ENCODE measurements at regions not wholly inside any gene's neighbourhood (a gene's known extent, or its start where the extent isn't known, plus 50 kb on each side); places are given as distances from the start of the nearest gene placed in this dataset.

DNA sequence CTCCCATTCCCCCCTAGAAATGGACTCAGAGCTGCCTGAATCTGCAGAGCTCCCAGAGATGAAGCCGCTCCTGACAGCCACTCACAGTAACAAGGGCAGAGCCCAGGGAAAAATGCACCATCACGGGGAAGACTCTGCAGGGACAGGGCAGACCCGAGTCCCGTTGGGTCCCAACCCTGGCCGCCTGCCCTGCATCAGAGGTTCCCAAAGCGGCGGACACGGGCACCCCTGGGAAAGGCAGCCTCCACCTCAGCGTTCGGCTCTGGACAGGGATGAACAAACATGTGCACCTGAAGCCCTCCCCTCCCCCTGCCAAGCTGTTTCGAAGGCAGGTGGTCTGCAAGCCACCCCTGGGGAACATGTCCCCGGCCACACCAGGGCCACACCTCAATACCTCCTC is 320.4 kb downstream of the ADGRD1 start:
- TF ChIP-seq, protein P1, sequence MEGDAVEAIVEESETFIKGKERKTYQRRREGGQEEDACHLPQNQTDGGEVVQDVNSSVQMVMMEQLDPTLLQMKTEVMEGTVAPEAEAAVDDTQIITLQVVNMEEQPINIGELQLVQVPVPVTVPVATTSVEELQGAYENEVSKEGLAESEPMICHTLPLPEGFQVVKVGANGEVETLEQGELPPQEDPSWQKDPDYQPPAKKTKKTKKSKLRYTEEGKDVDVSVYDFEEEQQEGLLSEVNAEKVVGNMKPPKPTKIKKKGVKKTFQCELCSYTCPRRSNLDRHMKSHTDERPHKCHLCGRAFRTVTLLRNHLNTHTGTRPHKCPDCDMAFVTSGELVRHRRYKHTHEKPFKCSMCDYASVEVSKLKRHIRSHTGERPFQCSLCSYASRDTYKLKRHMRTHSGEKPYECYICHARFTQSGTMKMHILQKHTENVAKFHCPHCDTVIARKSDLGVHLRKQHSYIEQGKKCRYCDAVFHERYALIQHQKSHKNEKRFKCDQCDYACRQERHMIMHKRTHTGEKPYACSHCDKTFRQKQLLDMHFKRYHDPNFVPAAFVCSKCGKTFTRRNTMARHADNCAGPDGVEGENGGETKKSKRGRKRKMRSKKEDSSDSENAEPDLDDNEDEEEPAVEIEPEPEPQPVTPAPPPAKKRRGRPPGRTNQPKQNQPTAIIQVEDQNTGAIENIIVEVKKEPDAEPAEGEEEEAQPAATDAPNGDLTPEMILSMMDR (IDR thresholded peaks at IDR 0.05), result no peak
- no peak for TF ChIP-seq POLR2A (IDR thresholded peaks at IDR 0.05)

Measured in esophagus squamous epithelium (tissue), 4 donors.